Calu3 (cell line): ENCODE measurements at regions not wholly inside any gene's neighbourhood (a gene's known extent, or its start where the extent isn't known, plus 50 kb on each side); places are given as distances from the start of the nearest gene placed in this dataset.

ENCODE experiments used
- BruUV-seq: library from RNA; stranded (reverse); fragments of 400-500 nt; replicated peaks from 2 replicates; lab custom pipeline; 2021; lab: Mats Ljungman, UMichigan
- CTCF ChIA-PET: fragments of 300-600 bp; sonication (Branson Sonifier 250); formaldehyde crosslinking; loops from one replicate; lab custom pipeline; 2022; ENCODE audit warnings: antibody characterized with exemption; lab: Charles Lee
- DNase-seq: peaks from one replicate; pipeline ENCODE4 v3.0.0; 2022
- H3K27ac Mint-ChIP-seq: one replicate; pipeline ENCODE4 v1.8.0; 2022; ENCODE audit warnings: mixed read lengths; ENCODE audit not compliant: unreplicated experiment
- H3K27me3 Mint-ChIP-seq: one replicate; pipeline ENCODE4 v1.8.0; 2022; ENCODE audit warnings: mixed read lengths; ENCODE audit not compliant: unreplicated experiment
- H3K36me3 Mint-ChIP-seq: one replicate; pipeline ENCODE4 v1.8.0; 2022; ENCODE audit warnings: mild to moderate bottlenecking, moderate library complexity, mixed read lengths; ENCODE audit not compliant: insufficient read depth, unreplicated experiment
- H3K4me1 Mint-ChIP-seq: one replicate; pipeline ENCODE4 v1.8.0; 2022; ENCODE audit warnings: mild to moderate bottlenecking, low read depth, mixed read lengths; ENCODE audit not compliant: unreplicated experiment
- H3K4me3 Mint-ChIP-seq: one replicate; pipeline ENCODE4 v1.8.0; 2022; ENCODE audit warnings: mild to moderate bottlenecking, low read depth, moderate library complexity, mixed read lengths; ENCODE audit not compliant: unreplicated experiment
- H3K9me3 Mint-ChIP-seq: one replicate; pipeline ENCODE4 v1.8.0; 2022; ENCODE audit warnings: low read depth, mixed read lengths; ENCODE audit not compliant: unreplicated experiment
- CTCF ChIP-seq: fragments of 200-600 bp; IDR thresholded peaks from one replicate; pipeline ENCODE4 v1.8.0; 2022; ENCODE audit warnings: antibody characterized with exemption; ENCODE audit not compliant: unreplicated experiment
- intact Hi-C: fragments of 100-400 bp; cut with micrococcal nuclease; formaldehyde crosslinking; loops from one replicate; pipeline ENCODE4 v1.10.0; 2022; ENCODE audit not compliant: unreplicated experiment

DNA sequence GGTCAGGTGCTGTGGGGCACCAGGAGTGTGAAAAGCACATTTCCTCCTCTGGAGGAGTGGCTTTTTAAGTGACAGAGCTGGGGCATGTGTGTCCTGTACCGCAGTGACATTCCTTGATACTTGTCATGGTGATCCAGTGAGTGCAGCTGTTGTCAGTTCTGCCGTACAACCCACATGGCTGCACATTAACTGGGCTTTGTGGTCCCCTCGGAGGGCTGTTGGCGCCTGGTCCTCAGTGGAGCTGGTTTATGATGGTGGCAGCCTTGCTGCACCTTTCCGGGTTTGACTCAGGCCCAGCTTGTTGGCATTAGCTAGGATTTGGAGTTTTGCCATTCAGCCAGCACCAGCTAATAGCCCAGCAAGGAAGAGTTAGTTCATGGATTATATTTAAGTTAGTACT is 77.0 kb downstream of the SLC25A47 start:
- no TSS peak for BruUV-seq
- intact Hi-C loops: no loop called here
- Mint-ChIP-seq H3K4me3 (no peak overlapping the region), H3K27ac (no peak overlapping the region), H3K36me3 (no peaks in the 10 kb centered on the region), H3K9me3 (no peaks in the 10 kb centered on the region), H3K4me1 (no peaks in the 10 kb centered on the region), H3K27me3 (no peaks in the 10 kb centered on the region)
- no peak for TF ChIP-seq CTCF
- CTCF ChIA-PET: no interaction called here
- no peak for DNase-seq

DNA sequence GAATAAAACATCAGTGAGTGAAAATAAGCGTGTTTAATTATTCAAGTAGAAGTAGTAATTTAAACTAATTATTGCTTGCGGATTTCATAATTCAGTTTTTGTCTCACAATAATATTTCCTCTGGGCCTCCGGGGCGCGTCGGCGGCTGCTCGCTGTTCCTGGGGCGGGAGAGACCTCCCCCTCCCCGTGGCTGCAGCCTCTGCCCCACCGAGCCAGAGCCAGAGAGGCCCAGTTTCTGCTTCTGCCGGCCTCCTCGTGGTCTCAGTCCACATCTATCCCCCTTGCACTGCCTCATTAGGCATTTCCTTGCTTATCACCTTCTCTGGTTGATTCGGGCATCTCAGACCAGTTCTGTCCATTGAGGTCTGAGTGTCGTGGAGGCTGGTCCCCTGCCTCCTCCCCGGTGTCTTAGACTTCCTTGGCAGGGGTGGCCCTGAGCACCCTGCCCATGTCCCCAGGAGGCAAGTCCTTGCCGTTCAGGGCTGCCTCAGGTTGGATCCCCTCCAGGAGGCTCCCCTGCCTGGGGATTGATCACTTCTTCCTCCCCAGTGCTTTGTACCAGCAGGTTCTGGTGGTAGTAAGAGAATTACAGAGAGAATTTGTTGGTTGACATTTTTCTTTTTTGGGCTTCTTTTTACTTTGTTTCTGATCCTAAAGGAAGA is 78.0 kb downstream of the SLC25A47 start:
- Mint-ChIP-seq H3K9me3 (no peaks in the 10 kb centered on the region), H3K36me3 (no peaks in the 10 kb centered on the region), H3K27me3 (no peaks in the 10 kb centered on the region), H3K4me1 (peaks cover 7% of the 10 kb centered on the region), H3K4me3 (no peak overlapping the region), H3K27ac (no peak overlapping the region)
- no peak for TF ChIP-seq CTCF
- no TSS peak for BruUV-seq
- intact Hi-C loops: no loop called here
- no peak for DNase-seq
- CTCF ChIA-PET: no interaction called here

DNA sequence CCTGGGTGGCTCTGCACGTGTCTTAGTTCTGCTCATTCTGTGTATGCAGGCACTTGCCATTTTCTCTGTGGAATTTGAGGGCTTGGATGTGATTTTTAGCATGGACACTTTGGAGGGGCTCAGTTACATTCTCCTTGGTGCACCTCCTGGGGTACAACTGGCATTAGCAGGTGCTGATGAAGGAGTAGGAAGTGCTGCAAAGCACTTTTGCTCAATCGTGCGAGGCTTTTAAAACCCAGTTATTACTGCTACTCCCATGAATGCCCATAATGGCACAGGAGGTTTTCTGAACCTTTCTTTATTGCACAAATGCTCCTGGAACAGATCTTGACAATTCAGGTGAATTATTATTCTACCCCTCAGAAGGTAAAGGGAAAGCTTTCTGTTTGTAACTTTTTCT is 78.7 kb downstream of the SLC25A47 start:
- Mint-ChIP-seq H3K27me3 (no peaks in the 10 kb centered on the region), H3K9me3 (no peaks in the 10 kb centered on the region), H3K4me1 (peaks cover 13% of the 10 kb centered on the region), H3K27ac (no peak overlapping the region), H3K36me3 (no peaks in the 10 kb centered on the region), H3K4me3 (no peak overlapping the region)
- TF ChIP-seq CTCF: no peak
- intact Hi-C loops: no loop called here
- DNase-seq: no peak
- CTCF ChIA-PET: no interaction called here
- no TSS peak for BruUV-seq

DNA sequence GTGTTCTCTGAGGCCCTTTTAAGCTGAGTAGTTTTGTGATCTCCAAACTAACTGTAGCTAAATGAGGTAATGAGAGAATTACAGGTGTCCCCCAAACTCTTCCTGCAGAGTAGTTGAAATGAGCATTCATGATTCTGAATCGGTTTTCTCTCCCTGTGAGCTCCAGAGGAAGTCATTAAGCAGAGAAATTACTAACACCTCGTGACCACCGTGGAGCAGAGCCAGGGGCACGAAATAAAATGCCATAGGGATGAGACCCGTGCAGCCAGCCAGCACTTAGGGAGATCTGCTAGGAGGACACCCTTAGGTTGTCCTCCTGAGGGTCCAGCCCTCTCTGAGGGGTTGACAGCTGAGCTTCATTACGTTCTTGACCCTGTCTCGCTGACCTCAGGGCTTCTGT is 79.5 kb downstream of the SLC25A47 start:
- no TSS peak for BruUV-seq
- no peaks in the 10 kb centered on the region for H3K36me3 Mint-ChIP-seq
- no peak overlapping the region for H3K27ac Mint-ChIP-seq
- no peak for TF ChIP-seq CTCF
- intact Hi-C loops: no loop called here
- no peak for DNase-seq
- H3K9me3 Mint-ChIP-seq: no peaks in the 10 kb centered on the region
- H3K27me3 Mint-ChIP-seq: no peaks in the 10 kb centered on the region
- no peak overlapping the region for H3K4me3 Mint-ChIP-seq
- CTCF ChIA-PET: no interaction called here
- H3K4me1 Mint-ChIP-seq: peaks cover 18% of the 10 kb centered on the region
